Endothelial cell of umbilical vein (primary cell): ENCODE measurements at regions not wholly inside any gene's neighbourhood (a gene's known extent, or its start where the extent isn't known, plus 50 kb on each side); places are given as distances from the start of the nearest gene placed in this dataset.

Experiments used
- CTCF ChIP-seq, 2 donors: IDR thresholded peaks; 1 replicate in 1 of 2; 2 replicates in 1 of 2; pipeline ENCODE4 v1.5.1; 2011; ENCODE audit warnings: low read length in 2 of 2, mild to moderate bottlenecking in 2 of 2, moderate library complexity in 2 of 2, control low read depth in 1 of 2, inconsistent platforms in 1 of 2, low read depth in 1 of 2; ENCODE audit not compliant: insufficient read depth in 1 of 2; ENCODE audit errors: extremely low read depth in 1 of 2
- GATA2 ChIP-seq: IDR thresholded peaks from 2 replicates; pipeline ENCODE4 v1.7.0; 2011; ENCODE audit warnings: low read depth, mild to moderate bottlenecking, moderate library complexity, mixed read lengths, low read length; ENCODE audit not compliant: insufficient read length, insufficient read depth
- MAX ChIP-seq: IDR thresholded peaks from 2 replicates; pipeline ENCODE4 v1.6.1; 2011; ENCODE audit not compliant: insufficient read depth, insufficient read length

GRCh38 chr2:145725876-145726275 is 1206.0 kb upstream of the ZEB2 start:
- TF ChIP-seq CTCF (IDR thresholded peaks at IDR 0.05; ENCODE audit: extremely low read depth in 1 of 2, insufficient read depth in 1 of 2, low read depth in 1 of 2, low read length in 2 of 2) = no peak
- TF ChIP-seq GATA2 = no peak
- TF ChIP-seq MAX = no peak
